ENCODE measurements at regions not wholly inside any gene's neighbourhood (a gene's known extent, or its start where the extent isn't known, plus 50 kb on each side); places are given as distances from the start of the nearest gene placed in this dataset.

DNA sequence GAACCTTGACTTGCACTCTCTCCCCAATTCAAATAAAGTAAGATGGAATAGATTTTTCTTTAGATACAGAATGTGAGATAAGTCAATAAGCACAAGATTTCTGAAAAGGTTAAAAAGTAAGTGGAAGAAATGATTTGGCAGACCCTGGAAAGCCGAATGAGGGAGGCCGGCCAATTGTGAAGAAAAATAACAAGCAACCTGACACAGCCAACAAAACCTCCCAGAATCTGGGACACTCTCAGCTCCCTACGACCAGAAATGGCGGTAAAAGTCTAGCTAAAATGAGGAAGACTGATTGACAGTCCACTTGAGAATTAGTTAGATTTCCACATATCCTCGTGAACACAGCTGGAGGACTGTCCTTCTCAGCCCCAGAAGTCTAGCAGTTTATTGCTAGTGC lies 85.4 kb downstream of the KLF12 start:
- intact Hi-C loops (cut with DNase I, micrococcal nuclease), result no loop called here
- ChIA-PET POLR2A (interaction anchor here (0.7 to 0.9 kb wide), 2 partner anchors 13 to 84 kb away, joined by 3 read pairs; no protein-coding TSS in a partner anchor), CTCF (interaction anchor here (1.1 to 2.2 kb wide), 2 partner anchors 13 to 21 kb away, joined by 3 to 5 read pairs; no protein-coding TSS in a partner anchor)
- H3K4me1 Mint-ChIP-seq (ENCODE audit: low read depth), result peaks cover 77% of the 10 kb centered on the region
- ATAC-seq (ENCODE audit: poor library complexity) (no peak), DNase-seq (no peak)
- TF ChIP-seq, protein P1, sequence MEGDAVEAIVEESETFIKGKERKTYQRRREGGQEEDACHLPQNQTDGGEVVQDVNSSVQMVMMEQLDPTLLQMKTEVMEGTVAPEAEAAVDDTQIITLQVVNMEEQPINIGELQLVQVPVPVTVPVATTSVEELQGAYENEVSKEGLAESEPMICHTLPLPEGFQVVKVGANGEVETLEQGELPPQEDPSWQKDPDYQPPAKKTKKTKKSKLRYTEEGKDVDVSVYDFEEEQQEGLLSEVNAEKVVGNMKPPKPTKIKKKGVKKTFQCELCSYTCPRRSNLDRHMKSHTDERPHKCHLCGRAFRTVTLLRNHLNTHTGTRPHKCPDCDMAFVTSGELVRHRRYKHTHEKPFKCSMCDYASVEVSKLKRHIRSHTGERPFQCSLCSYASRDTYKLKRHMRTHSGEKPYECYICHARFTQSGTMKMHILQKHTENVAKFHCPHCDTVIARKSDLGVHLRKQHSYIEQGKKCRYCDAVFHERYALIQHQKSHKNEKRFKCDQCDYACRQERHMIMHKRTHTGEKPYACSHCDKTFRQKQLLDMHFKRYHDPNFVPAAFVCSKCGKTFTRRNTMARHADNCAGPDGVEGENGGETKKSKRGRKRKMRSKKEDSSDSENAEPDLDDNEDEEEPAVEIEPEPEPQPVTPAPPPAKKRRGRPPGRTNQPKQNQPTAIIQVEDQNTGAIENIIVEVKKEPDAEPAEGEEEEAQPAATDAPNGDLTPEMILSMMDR (IDR thresholded peaks at IDR 0.05), result no peak
- no peak overlapping the region for H3K4me3 ChIP-seq (ENCODE audit: low read length)
- no peaks in the 10 kb centered on the region for H3K27me3 ChIP-seq (ENCODE audit: control insufficient read depth in 1 of 2, insufficient read depth in 2 of 2, low read length in 2 of 2)
- no peak overlapping the region for H3K27ac ChIP-seq (ENCODE audit: low read depth in 1 of 2, low read length in 2 of 2)
- H3K27ac Mint-ChIP-seq, result peak overlapping the region; percentile 6
- H3K4me3 Mint-ChIP-seq, result no peak overlapping the region
- no peaks in the 10 kb centered on the region for H3K9me3 ChIP-seq (ENCODE audit: control insufficient read depth in 1 of 2, insufficient read depth in 1 of 2, low read length in 2 of 2)
- peaks cover 19% of the 10 kb centered on the region for H3K4me1 ChIP-seq (ENCODE audit: insufficient read depth, low read length)
- H3K9me3 Mint-ChIP-seq, result no peaks in the 10 kb centered on the region
- H3K36me3 Mint-ChIP-seq (ENCODE audit: low read depth), result peaks cover 49% of the 10 kb centered on the region
- peaks cover 8% of the 10 kb centered on the region for H3K36me3 ChIP-seq (ENCODE audit: insufficient read depth, low read length)
- H3K27me3 Mint-ChIP-seq, result no peaks in the 10 kb centered on the region

DNA sequence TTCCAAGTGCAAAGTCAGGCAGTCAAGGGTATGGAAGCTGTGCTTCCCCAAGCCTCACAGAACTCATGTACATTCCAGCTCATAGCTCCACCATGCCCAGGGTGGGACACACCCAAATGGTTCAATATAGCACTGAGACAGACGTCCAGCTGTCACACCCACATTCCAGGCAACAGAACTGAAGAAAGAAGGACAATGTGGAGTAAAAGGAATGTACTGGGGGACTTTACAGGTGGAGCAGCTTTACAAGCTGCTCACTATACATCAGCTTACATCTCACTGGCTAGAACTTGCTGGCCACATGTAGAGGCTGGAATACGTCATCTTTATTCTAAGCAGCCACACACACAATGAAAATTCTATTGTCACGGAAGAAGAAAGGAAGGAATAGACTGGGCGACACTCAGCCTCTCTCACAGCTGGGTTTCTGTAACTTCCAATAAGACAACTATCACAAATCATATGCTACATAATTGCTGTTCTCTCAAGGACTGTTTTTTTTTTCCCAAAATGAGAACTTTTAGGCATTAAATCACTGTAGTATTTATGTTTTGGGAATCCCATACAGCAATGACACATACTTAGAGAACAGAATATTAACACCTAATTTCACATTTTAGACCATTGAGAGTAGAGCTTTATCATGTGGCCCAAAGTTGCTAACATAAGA lies 86.1 kb downstream of the KLF12 start:
- peaks cover 8% of the 10 kb centered on the region for H3K36me3 ChIP-seq (ENCODE audit: insufficient read depth, low read length)
- Mint-ChIP-seq H3K27ac (peak overlapping the region; percentile 16), H3K4me1 (ENCODE audit: low read depth) (peaks cover 77% of the 10 kb centered on the region), H3K27me3 (no peaks in the 10 kb centered on the region), H3K9me3 (no peaks in the 10 kb centered on the region), H3K4me3 (no peak overlapping the region), H3K36me3 (ENCODE audit: low read depth) (peaks cover 49% of the 10 kb centered on the region)
- H3K4me3 ChIP-seq (ENCODE audit: low read length), result no peak overlapping the region
- no peaks in the 10 kb centered on the region for H3K9me3 ChIP-seq (ENCODE audit: control insufficient read depth in 1 of 2, insufficient read depth in 1 of 2, low read length in 2 of 2)
- CTCF ChIA-PET, result interaction anchor here (1.1 to 2.2 kb wide), 2 partner anchors 14 to 22 kb away, joined by 3 to 5 read pairs; no protein-coding TSS in a partner anchor
- TF ChIP-seq, protein P1 (IDR thresholded peaks at IDR 0.05), result no peak
- no peaks in the 10 kb centered on the region for H3K27me3 ChIP-seq (ENCODE audit: control insufficient read depth in 1 of 2, insufficient read depth in 2 of 2, low read length in 2 of 2)
- ATAC-seq (ENCODE audit: poor library complexity), result no peak
- intact Hi-C loops (cut with DNase I, micrococcal nuclease), result no loop called here
- no peak for DNase-seq
- H3K27ac ChIP-seq (ENCODE audit: low read depth in 1 of 2, low read length in 2 of 2), result no peak overlapping the region
- POLR2A ChIA-PET, result interaction anchor here (0.6 to 0.7 kb wide), 2 partner anchors 680 to 1146 kb away, joined by 3 to 4 read pairs; no protein-coding TSS in a partner anchor
- H3K4me1 ChIP-seq (ENCODE audit: insufficient read depth, low read length), result peaks cover 19% of the 10 kb centered on the region

DNA sequence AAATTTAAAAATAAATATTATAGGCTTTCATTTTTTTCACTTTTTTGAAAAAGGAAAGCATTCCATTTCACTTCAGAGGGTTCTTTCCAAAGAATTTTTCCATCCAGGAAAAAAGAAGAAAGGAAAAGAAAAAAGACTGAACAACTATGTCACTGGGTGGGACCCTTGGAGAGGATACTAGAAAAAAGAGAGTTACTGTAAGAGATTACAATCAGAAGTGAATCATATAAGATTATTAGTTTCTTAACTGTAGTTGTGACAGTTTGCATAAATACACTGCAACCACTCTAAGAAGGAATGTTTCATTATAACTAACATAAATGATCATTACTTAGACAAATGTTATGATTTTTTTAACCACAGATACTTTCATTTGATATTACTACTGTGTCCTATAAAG lies 87.8 kb downstream of the KLF12 start:
- ChIA-PET POLR2A (interaction anchor here (1.2 kb wide), 1 partner anchor 10 kb away, joined by 4 read pairs; no protein-coding TSS in a partner anchor), CTCF (no interaction called here)
- H3K36me3 Mint-ChIP-seq (ENCODE audit: low read depth), result peaks cover 51% of the 10 kb centered on the region
- peaks cover 80% of the 10 kb centered on the region for H3K4me1 Mint-ChIP-seq (ENCODE audit: low read depth)
- TF ChIP-seq, protein P1 (IDR thresholded peaks at IDR 0.05), result no peak
- DNase-seq (no peak), ATAC-seq (ENCODE audit: poor library complexity) (no peak)
- H3K27me3 Mint-ChIP-seq, result no peaks in the 10 kb centered on the region
- no peak overlapping the region for H3K27ac Mint-ChIP-seq
- intact Hi-C loops (cut with DNase I, micrococcal nuclease), result no loop called here
- Histone ChIP-seq H3K9me3 (ENCODE audit: control insufficient read depth in 1 of 2, insufficient read depth in 1 of 2, low read length in 2 of 2) (no peaks in the 10 kb centered on the region), H3K4me1 (ENCODE audit: insufficient read depth, low read length) (peaks cover 21% of the 10 kb centered on the region), H3K27ac (ENCODE audit: low read depth in 1 of 2, low read length in 2 of 2) (no peak overlapping the region), H3K36me3 (ENCODE audit: insufficient read depth, low read length) (peaks cover 8% of the 10 kb centered on the region), H3K27me3 (ENCODE audit: control insufficient read depth in 1 of 2, insufficient read depth in 2 of 2, low read length in 2 of 2) (no peaks in the 10 kb centered on the region), H3K4me3 (ENCODE audit: low read length) (no peak overlapping the region)
- H3K4me3 Mint-ChIP-seq, result no peak overlapping the region
- no peaks in the 10 kb centered on the region for H3K9me3 Mint-ChIP-seq
